Natural killer cell (primary cell): ENCODE measurements at regions not wholly inside any gene's neighbourhood (a gene's known extent, or its start where the extent isn't known, plus 50 kb on each side); places are given as distances from the start of the nearest gene placed in this dataset.

Source experiments
- ATAC-seq, 3 donors: fragments of 150-1000 bp in 2 of 3; fragments of 200-7000 bp in 1 of 3; cut with Tn5 transposase; 1 replicate in 1 of 3; 2 replicates in 2 of 3; pipeline ENCODE4 v1.10.0; 2021; ENCODE audit warnings: mild to moderate bottlenecking in 2 of 3, moderate library complexity in 2 of 3
- DNase-seq, 2 donors: peaks; one replicate each; pipeline versions ENCODE4 v3.0.0 to v3.0.0-alpha.2; 2013 to 2021; ENCODE audit warnings: mixed read lengths in 1 of 2
- H3K27ac ChIP-seq: one replicate; pipeline ENCODE4 v1.5.1; 2013; ENCODE audit warnings: mild to moderate bottlenecking, low read length
- H3K27me3 ChIP-seq: one replicate; pipeline ENCODE4 v1.6.1; 2013; ENCODE audit warnings: low read length; ENCODE audit not compliant: control insufficient read depth, insufficient read depth
- H3K36me3 ChIP-seq: one replicate; pipeline ENCODE4 v1.6.1; 2013; ENCODE audit warnings: low read length; ENCODE audit not compliant: control insufficient read depth, insufficient read depth
- H3K4me1 ChIP-seq: one replicate; pipeline ENCODE4 v1.6.1; 2013; ENCODE audit warnings: low read length; ENCODE audit not compliant: control insufficient read depth, insufficient read depth
- H3K4me3 ChIP-seq: one replicate; pipeline ENCODE4 v1.5.1; 2013; ENCODE audit warnings: low read length
- H3K9me3 ChIP-seq: one replicate; pipeline ENCODE4 v1.6.1; 2013; ENCODE audit warnings: low read length; ENCODE audit not compliant: control insufficient read depth, insufficient read depth
- H3K27ac Mint-ChIP-seq, 2 donors: one replicate each; pipeline ENCODE4 v1.8.0; 2022; ENCODE audit warnings: mild to moderate bottlenecking in 2 of 2, mixed read lengths in 2 of 2, moderate library complexity in 1 of 2
- H3K27me3 Mint-ChIP-seq, 2 donors: one replicate each; pipeline ENCODE4 v1.8.0; 2022; ENCODE audit warnings: low read depth in 2 of 2, mixed read lengths in 2 of 2
- H3K36me3 Mint-ChIP-seq: one replicate; pipeline ENCODE4 v1.8.0; 2022; ENCODE audit warnings: mixed read lengths
- H3K4me1 Mint-ChIP-seq, 2 donors: one replicate each; pipeline ENCODE4 v1.8.0; 2022; ENCODE audit warnings: mixed read lengths in 2 of 2
- H3K4me3 Mint-ChIP-seq: one replicate; pipeline ENCODE4 v1.8.0; 2022; ENCODE audit warnings: mild to moderate bottlenecking, moderate library complexity, mixed read lengths
- H3K9me3 Mint-ChIP-seq, 2 donors: one replicate each; pipeline ENCODE4 v1.8.0; 2022; ENCODE audit warnings: mixed read lengths in 2 of 2
- CTCF ChIP-seq: fragments of 200-600 bp; IDR thresholded peaks from one replicate; pipeline ENCODE4 v1.8.0; 2022; ENCODE audit warnings: antibody characterized with exemption
- WGBS: methylation state at CpG from one replicate; pipeline ENCODE4 v1.1.7; 2013; ENCODE audit warnings: missing lambda C conversion rate; ENCODE audit not compliant: insufficient coverage; 5-methylcytosine and 5-hydroxymethylcytosine counted together
- intact Hi-C: fragments of 100-400 bp; cut with micrococcal nuclease; formaldehyde crosslinking; loops from one replicate; pipeline ENCODE4 v1.14.2; 2022

GRCh38 chr9:107738789-107739188 lies 249.2 kb upstream of the KLF4 start:
- no peak for TF ChIP-seq CTCF
- Mint-ChIP-seq H3K4me1 (no peaks in the 10 kb centered on the region), H3K36me3 (no peaks in the 10 kb centered on the region), H3K27me3 (no peaks in the 10 kb centered on the region), H3K4me3 (no peak overlapping the region), H3K27ac (no peak overlapping the region), H3K9me3 (no peaks in the 10 kb centered on the region)
- H3K36me3 ChIP-seq, result no peaks in the 10 kb centered on the region
- no peak overlapping the region for H3K27ac ChIP-seq
- H3K27me3 ChIP-seq, result no peaks in the 10 kb centered on the region
- H3K4me3 ChIP-seq, result no peak overlapping the region
- intact Hi-C loops, result no loop called here
- no peaks in the 10 kb centered on the region for H3K4me1 ChIP-seq
- no peak for DNase-seq
- no peak for ATAC-seq
- H3K9me3 ChIP-seq, result no peaks in the 10 kb centered on the region
- WGBS, result 100% methylated on average over 2 of the region's 2 CpGs

DNA sequence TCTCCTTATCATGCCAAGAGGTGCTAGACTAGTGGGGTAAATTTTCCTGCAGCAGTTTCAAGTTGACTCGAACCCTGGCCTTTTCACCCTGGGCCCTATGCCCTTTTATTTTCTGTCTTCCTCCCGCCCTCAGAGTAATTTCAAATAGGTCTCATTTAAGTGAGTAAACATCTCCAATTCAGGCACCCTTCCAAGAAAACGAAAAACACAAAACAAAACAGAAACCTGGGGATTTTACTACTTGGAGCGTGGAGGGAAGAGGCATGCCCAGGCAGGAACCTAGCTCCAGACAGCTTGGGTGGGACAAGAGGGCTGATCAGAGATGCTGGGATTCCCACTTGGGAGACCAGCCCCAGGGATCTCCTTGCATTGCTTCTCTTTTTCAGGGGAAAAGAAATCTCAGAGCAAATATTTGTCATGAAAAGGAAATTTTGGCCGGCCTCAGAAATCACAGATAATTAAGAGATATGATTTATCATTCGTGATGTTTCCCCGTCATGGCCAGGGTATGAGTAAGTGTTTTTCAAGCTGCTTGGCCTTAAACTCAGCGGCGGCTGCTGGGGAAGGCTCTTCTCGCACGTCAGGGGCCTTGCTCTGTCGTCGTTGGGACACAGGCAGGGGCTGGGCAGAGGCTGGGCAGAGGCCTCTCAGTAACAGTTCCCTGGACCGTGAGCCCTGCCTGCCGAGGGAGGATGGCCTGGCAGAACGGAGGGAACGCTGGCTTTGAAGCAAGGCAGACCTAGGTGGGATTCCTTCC lies 248.6 kb upstream of the KLF4 start:
- H3K27me3 Mint-ChIP-seq, result no peaks in the 10 kb centered on the region
- H3K4me1 Mint-ChIP-seq, result no peaks in the 10 kb centered on the region
- no peak overlapping the region for H3K4me3 ChIP-seq
- DNase-seq (no peak), ATAC-seq (no peak)
- no peak overlapping the region for H3K4me3 Mint-ChIP-seq
- H3K9me3 ChIP-seq, result no peaks in the 10 kb centered on the region
- H3K36me3 ChIP-seq, result no peaks in the 10 kb centered on the region
- H3K27ac Mint-ChIP-seq, result no peak overlapping the region
- H3K36me3 Mint-ChIP-seq, result no peaks in the 10 kb centered on the region
- H3K9me3 Mint-ChIP-seq, result no peaks in the 10 kb centered on the region
- 88% methylated on average over 17 of the region's 17 CpGs for WGBS
- intact Hi-C loops, result no loop called here
- H3K4me1 ChIP-seq, result no peaks in the 10 kb centered on the region
- no peaks in the 10 kb centered on the region for H3K27me3 ChIP-seq
- H3K27ac ChIP-seq, result no peak overlapping the region
- no peak for TF ChIP-seq CTCF

GRCh38 chr9:107737610-107737986 lies 248.0 kb upstream of the KLF4 start:
- H3K4me1 ChIP-seq, result no peaks in the 10 kb centered on the region
- Mint-ChIP-seq H3K4me3 (no peak overlapping the region), H3K36me3 (no peaks in the 10 kb centered on the region), H3K9me3 (no peaks in the 10 kb centered on the region), H3K27me3 (no peaks in the 10 kb centered on the region), H3K4me1 (no peaks in the 10 kb centered on the region), H3K27ac (no peak overlapping the region)
- no peaks in the 10 kb centered on the region for H3K9me3 ChIP-seq
- H3K4me3 ChIP-seq, result no peak overlapping the region
- intact Hi-C loops, result no loop called here
- no peaks in the 10 kb centered on the region for H3K36me3 ChIP-seq
- ATAC-seq (no peak), DNase-seq (no peak)
- no peak overlapping the region for H3K27ac ChIP-seq
- 78% methylated on average over 5 of the region's 5 CpGs for WGBS
- no peak for TF ChIP-seq CTCF
- H3K27me3 ChIP-seq, result no peaks in the 10 kb centered on the region

DNA sequence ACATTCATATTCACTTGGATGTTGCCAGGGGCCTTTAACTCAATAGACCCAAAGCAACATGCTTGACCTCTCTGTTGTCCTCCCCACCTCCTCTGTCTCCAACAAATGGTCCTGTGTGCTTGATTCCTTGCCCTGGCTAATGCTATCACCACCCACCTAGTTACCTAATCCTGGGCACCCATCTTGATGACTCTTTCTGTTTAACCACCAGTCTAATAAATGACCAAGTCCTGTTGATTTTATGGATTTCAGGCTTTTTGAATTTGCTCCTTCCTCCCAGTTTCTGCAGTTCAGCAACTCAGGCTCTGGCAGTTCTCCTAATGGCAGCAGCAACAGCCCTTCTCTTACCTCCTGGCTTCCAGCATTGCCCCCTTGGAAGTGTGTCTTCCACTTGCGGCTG lies 246.3 kb upstream of the KLF4 start:
- TF ChIP-seq CTCF, result no peak
- Histone ChIP-seq H3K9me3 (no peaks in the 10 kb centered on the region), H3K27me3 (no peaks in the 10 kb centered on the region), H3K36me3 (no peaks in the 10 kb centered on the region), H3K27ac (no peak overlapping the region), H3K4me1 (no peaks in the 10 kb centered on the region), H3K4me3 (no peak overlapping the region)
- intact Hi-C loops, result no loop called here
- Mint-ChIP-seq H3K36me3 (no peaks in the 10 kb centered on the region), H3K4me1 (no peaks in the 10 kb centered on the region), H3K9me3 (no peaks in the 10 kb centered on the region), H3K27ac (no peak overlapping the region), H3K4me3 (no peak overlapping the region), H3K27me3 (no peaks in the 10 kb centered on the region)
- WGBS, result 90% methylated on average over 1 of the region's 1 CpG
- no peak for ATAC-seq
- no peak for DNase-seq
